HepG2 (cell line): ENCODE measurements at regions not wholly inside any gene's neighbourhood (a gene's known extent, or its start where the extent isn't known, plus 50 kb on each side); places are given as distances from the start of the nearest gene placed in this dataset.

Experiments used
- ATAC-seq: fragments of 200-7000 bp; cut with Tn5 transposase; 3 replicates; pipeline ENCODE4 v1.9.1; 2020; ENCODE audit warnings: mild to moderate bottlenecking, moderate library complexity
- BruUV-seq: library from RNA; stranded (reverse); fragments of 400-500 nt; replicated peaks from 2 replicates; lab custom pipeline; 2021; lab: Mats Ljungman, UMichigan
- CTCF ChIA-PET: fragments of 300-600 bp; formaldehyde crosslinking; extraction: SDS; loops from one replicate; lab custom pipeline; 2021; ENCODE audit warnings: low total read pairs, inconsistent platforms, low intra/inter-chr PET ratio; lab: Yijun Ruan, JAX
- POLR2A ChIA-PET: fragments of 350-600 bp; sonication (Branson Sonifier 250); formaldehyde crosslinking; loops from one replicate; lab custom pipeline; 2020; ENCODE audit warnings: antibody characterized with exemption, inconsistent platforms; lab: Yijun Ruan, JAX
- DNase-seq: peaks from one replicate; pipeline ENCODE4 v3.0.0-alpha.2; 2015; ENCODE audit warnings: low spot score
- FAIRE-seq: peaks from 3 replicates; lab custom pipeline; 2011; peaks lifted over from hg19 to GRCh38; lab: Jason Lieb, UNC
- H2AFZ ChIP-seq: one replicate; pipeline ENCODE4 v1.6.1; 2011; ENCODE audit warnings: low read length, inconsistent platforms
- H3K27ac ChIP-seq: fragments of 300-600 bp; 3 replicates; pipeline ENCODE4 v1.8.0; 2011; ENCODE audit warnings: mixed run types, mild to moderate bottlenecking, mixed read lengths, low read length, inconsistent platforms; ENCODE audit not compliant: insufficient read depth; ENCODE audit errors: extremely low read length
- H3K27me3 ChIP-seq, 2 experiments: fragments of 200-600 bp in 1 of 2; 2 replicates in 1 of 2; 3 replicates in 1 of 2; pipeline versions ENCODE4 v1.6.0 to v1.8.0; 2011; ENCODE audit warnings: low read length in 2 of 2, mild to moderate bottlenecking in 2 of 2, moderate library complexity in 2 of 2, inconsistent platforms in 1 of 2; ENCODE audit not compliant: insufficient read depth in 2 of 2, control insufficient read depth in 1 of 2
- H3K36me3 ChIP-seq, 2 experiments: fragments of 200-600 bp in 1 of 2; replicated peaks in 1 of 2; 2 replicates in 1 of 2; 3 replicates in 1 of 2; pipeline versions ENCODE4 v1.5.1 to v1.8.0; 2011; ENCODE audit warnings: low read length in 2 of 2, inconsistent platforms in 1 of 2; ENCODE audit not compliant: insufficient read depth in 2 of 2, control insufficient read depth in 1 of 2
- H3K4me1 ChIP-seq: 2 replicates; pipeline ENCODE4 v1.5.1; 2012; ENCODE audit warnings: low read length, inconsistent platforms; ENCODE audit not compliant: insufficient read depth
- H3K4me2 ChIP-seq: 2 replicates; pipeline ENCODE4 v1.6.0; 2011; ENCODE audit warnings: low read depth, low read length, inconsistent platforms
- H3K4me3 ChIP-seq, 3 experiments: fragments of 200-600 bp in 1 of 3; sonication (generic), shearing (Covaris generic) in 1 of 3; replicated peaks in 1 of 3; 2 replicates each; pipeline ENCODE4 v1.5.1; 2011 to 2016; ENCODE audit warnings: low read length in 3 of 3, inconsistent platforms in 2 of 3, low read depth in 2 of 3, mild to moderate bottlenecking in 2 of 3, control low read depth in 1 of 3, mixed read lengths in 1 of 3; ENCODE audit not compliant: insufficient read depth in 1 of 3
- H3K79me2 ChIP-seq: one replicate; pipeline ENCODE4 v1.6.1; 2011; ENCODE audit warnings: low read length, inconsistent platforms; ENCODE audit not compliant: insufficient read depth
- H3K9ac ChIP-seq: 2 replicates; pipeline ENCODE4 v1.6.0; 2011; ENCODE audit warnings: mild to moderate bottlenecking, low read depth, low read length, inconsistent platforms; ENCODE audit not compliant: insufficient read depth
- H3K9me3 ChIP-seq: 2 replicates; pipeline ENCODE4 v1.5.1; 2012; ENCODE audit warnings: mild to moderate bottlenecking, low read length
- H4K20me1 ChIP-seq: 2 replicates; pipeline ENCODE4 v1.6.0; 2011; ENCODE audit warnings: inconsistent platforms, mild to moderate bottlenecking, low read length, moderate library complexity; ENCODE audit not compliant: insufficient read depth
- DBP ChIP-seq: sonication (generic); formaldehyde crosslinking; IDR thresholded peaks from 2 replicates; pipeline ENCODE4 v1.4.0; 2020; ENCODE audit warnings: missing genetic modification reagents; ENCODE audit errors: not compliant biosample characterization
- HDAC2 ChIP-seq: sonication (generic); formaldehyde crosslinking; IDR thresholded peaks from 2 replicates; pipeline ENCODE4 v1.4.0; 2020; ENCODE audit warnings: missing genetic modification reagents
- JUND ChIP-seq: sonication (generic); formaldehyde crosslinking; IDR thresholded peaks from 2 replicates; pipeline ENCODE4 v1.8.0; 2022; ENCODE audit warnings: mild to moderate bottlenecking, missing genetic modification reagents
- NR2F1 ChIP-seq, 2 experiments: fragments of 450-650 bp in 1 of 2; formaldehyde crosslinking in 1 of 2; IDR thresholded peaks; 2 replicates each; pipeline versions ENCODE4 v1.5.0 to v1.6.1; 2016 to 2020; ENCODE audit warnings: mild to moderate bottlenecking in 1 of 2, missing compliant biosample characterization in 1 of 2, missing genetic modification reagents in 1 of 2, moderate library complexity in 1 of 2
- PRDM15 ChIP-seq: sonication (generic); formaldehyde crosslinking; IDR thresholded peaks from 2 replicates; pipeline ENCODE4 v1.4.0; 2020; ENCODE audit warnings: missing genetic modification reagents
- TCF7L2 ChIP-seq: IDR thresholded peaks from 2 replicates; pipeline ENCODE4 v1.6.1; 2011; ENCODE audit warnings: mild to moderate bottlenecking, low read depth, low read length, moderate library complexity
- TFDP2 ChIP-seq: sonication (generic); formaldehyde crosslinking; IDR thresholded peaks from 2 replicates; pipeline ENCODE4 v1.4.0; 2020; ENCODE audit warnings: missing genetic modification reagents
- ZFP41 ChIP-seq: sonication (generic); formaldehyde crosslinking; IDR thresholded peaks from 2 replicates; pipeline ENCODE4 v1.4.0; 2020; ENCODE audit warnings: mild to moderate bottlenecking, missing genetic modification reagents, borderline replicate concordance
- ZFP82 ChIP-seq: sonication (generic); formaldehyde crosslinking; IDR thresholded peaks from 2 replicates; pipeline ENCODE4 v1.5.1; 2020; ENCODE audit warnings: mild to moderate bottlenecking, missing genetic modification reagents, borderline replicate concordance
- ZKSCAN1 ChIP-seq: fragments of 150-350 bp; IDR thresholded peaks from 2 replicates; pipeline ENCODE4 v1.6.1; 2014; ENCODE audit warnings: low read length
- ZNF574 ChIP-seq: sonication (generic); formaldehyde crosslinking; IDR thresholded peaks from 2 replicates; pipeline ENCODE4 v1.4.0; 2020; ENCODE audit warnings: missing genetic modification reagents
- ZNF629 ChIP-seq: sonication (generic); formaldehyde crosslinking; conservative IDR thresholded peaks from 2 replicates; pipeline ENCODE4 v1.5.0; 2020; ENCODE audit warnings: missing genetic modification reagents
- WGBS: methylation state at CpG from one replicate; pipeline ENCODE4 v1.1.6; 2017; ENCODE audit warnings: low lambda C conversion rate; 5-methylcytosine and 5-hydroxymethylcytosine counted together
- in situ Hi-C: cut with HindIII; loops from 2 replicates; pipeline ENCODE4 v1.10.0; 2017; ENCODE audit warnings: low pct_unique_long_range_greater_than_20kb; ENCODE audit not compliant: extremely low pct_ligation_motif_present
- intact Hi-C: fragments of 100-400 bp; cut with micrococcal nuclease; formaldehyde crosslinking; loops from one replicate; pipeline ENCODE4 v1.10.0; 2022; ENCODE audit not compliant: unreplicated experiment

- ChIA-PET POLR2A (no interaction called here), CTCF (no interaction called here)
- Histone ChIP-seq H2AFZ (no peak overlapping the region), H3K9me3 (no peaks in the 10 kb centered on the region), H3K4me3 (no peak overlapping the region), H3K4me1 (no peaks in the 10 kb centered on the region), H3K36me3 (no peaks in the 10 kb centered on the region), H3K4me2 (no peak overlapping the region), H3K79me2 (no peaks in the 10 kb centered on the region), H3K9ac (no peak overlapping the region), H3K27ac (no peak overlapping the region), H4K20me1 (no peaks in the 10 kb centered on the region), H3K27me3 (peaks cover 3 to 7% of the 10 kb centered on the region in 2 experiments; a peak in 3 of 5 replicates)
- in situ Hi-C loops (no loop called here), intact Hi-C loops (no loop called here)
- no peak for FAIRE-seq
- ATAC-seq: peak; percentile 43
- WGBS: 4% methylated on average over 5 of the region's 32 CpGs
- TF ChIP-seq NR2F1 (CRISPR knock-in tag; IDR thresholded peaks at IDR 0.05) (no peak), TCF7L2 (no peak), TFDP2 (no peak), PRDM15 (peak; percentile 85), ZFP41 (CRISPR knock-in tag) (no peak), ZFP82 (CRISPR knock-in tag) (no peak), ZNF629 (peak; percentile 61), JUND (CRISPR knock-in tag) (no peak), ZNF574 (CRISPR knock-in tag) (no peak), HDAC2 (no peak), ZKSCAN1 (no peak), DBP (CRISPR knock-in tag) (no peak)
- BruUV-seq: no TSS peak
- no peak for DNase-seq
Observed at GRCh38 chr4:8939840-8940742, 68.5 kb upstream of the HMX1 start.
